ENCODE measurements at regions not wholly inside any gene's neighbourhood (a gene's known extent, or its start where the extent isn't known, plus 50 kb on each side); places are given as distances from the start of the nearest gene placed in this dataset.

GRCh38 chr7:52146871-52147634 is 830.4 kb upstream of the COBL start:
- TF ChIP-seq, protein P1, sequence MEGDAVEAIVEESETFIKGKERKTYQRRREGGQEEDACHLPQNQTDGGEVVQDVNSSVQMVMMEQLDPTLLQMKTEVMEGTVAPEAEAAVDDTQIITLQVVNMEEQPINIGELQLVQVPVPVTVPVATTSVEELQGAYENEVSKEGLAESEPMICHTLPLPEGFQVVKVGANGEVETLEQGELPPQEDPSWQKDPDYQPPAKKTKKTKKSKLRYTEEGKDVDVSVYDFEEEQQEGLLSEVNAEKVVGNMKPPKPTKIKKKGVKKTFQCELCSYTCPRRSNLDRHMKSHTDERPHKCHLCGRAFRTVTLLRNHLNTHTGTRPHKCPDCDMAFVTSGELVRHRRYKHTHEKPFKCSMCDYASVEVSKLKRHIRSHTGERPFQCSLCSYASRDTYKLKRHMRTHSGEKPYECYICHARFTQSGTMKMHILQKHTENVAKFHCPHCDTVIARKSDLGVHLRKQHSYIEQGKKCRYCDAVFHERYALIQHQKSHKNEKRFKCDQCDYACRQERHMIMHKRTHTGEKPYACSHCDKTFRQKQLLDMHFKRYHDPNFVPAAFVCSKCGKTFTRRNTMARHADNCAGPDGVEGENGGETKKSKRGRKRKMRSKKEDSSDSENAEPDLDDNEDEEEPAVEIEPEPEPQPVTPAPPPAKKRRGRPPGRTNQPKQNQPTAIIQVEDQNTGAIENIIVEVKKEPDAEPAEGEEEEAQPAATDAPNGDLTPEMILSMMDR (IDR thresholded peaks at IDR 0.05): no peak
- no peak for DNase-seq
- Histone ChIP-seq H3K4me1 (no peaks in the 10 kb centered on the region), H3K27ac (no peak overlapping the region), H3K36me3 (no peaks in the 10 kb centered on the region), H3K9me3 (no peaks in the 10 kb centered on the region), H3K27me3 (no peaks in the 10 kb centered on the region), H3K4me3 (no peak overlapping the region)
- intact Hi-C loops (cut with DNase I; ENCODE audit: low total_unique reads): no loop called here

DNA sequence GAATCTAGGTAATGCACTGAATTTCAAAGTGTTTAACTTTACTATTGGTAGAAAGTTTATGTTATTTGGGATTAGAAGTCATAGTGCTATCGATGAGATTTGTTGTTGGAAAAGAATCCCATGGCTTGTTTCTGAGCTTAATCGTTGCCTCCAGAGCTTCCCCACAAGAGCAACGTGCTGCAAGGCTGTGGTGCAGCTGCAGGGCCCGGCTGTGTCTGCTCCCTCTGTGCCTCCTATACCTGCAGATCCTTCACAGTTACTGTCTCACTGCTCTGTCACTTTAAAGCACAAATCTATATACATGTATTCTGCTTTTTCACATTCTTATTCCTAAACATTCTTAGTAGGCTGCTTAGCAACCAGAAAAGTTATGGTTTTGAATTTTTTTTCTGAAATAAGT is 826.6 kb upstream of the COBL start:
- no peak for DNase-seq
- Histone ChIP-seq H3K4me3 (no peak overlapping the region), H3K27ac (no peak overlapping the region), H3K4me1 (no peaks in the 10 kb centered on the region), H3K9me3 (no peaks in the 10 kb centered on the region), H3K27me3 (no peaks in the 10 kb centered on the region), H3K36me3 (no peaks in the 10 kb centered on the region)
- intact Hi-C loops (cut with DNase I; ENCODE audit: low total_unique reads): no loop called here
- TF ChIP-seq, protein P1 (IDR thresholded peaks at IDR 0.05): no peak

GRCh38 chr7:52140851-52141250 is 824.2 kb upstream of the COBL start:
- intact Hi-C loops (cut with DNase I; ENCODE audit: low total_unique reads): no loop called here
- TF ChIP-seq, protein P1 (IDR thresholded peaks at IDR 0.05): no peak
- DNase-seq: no peak
- no peaks in the 10 kb centered on the region for H3K9me3 ChIP-seq
- no peaks in the 10 kb centered on the region for H3K36me3 ChIP-seq
- H3K27me3 ChIP-seq: no peaks in the 10 kb centered on the region
- H3K4me1 ChIP-seq: no peaks in the 10 kb centered on the region
- H3K27ac ChIP-seq: no peak overlapping the region
- H3K4me3 ChIP-seq: no peak overlapping the region

DNA sequence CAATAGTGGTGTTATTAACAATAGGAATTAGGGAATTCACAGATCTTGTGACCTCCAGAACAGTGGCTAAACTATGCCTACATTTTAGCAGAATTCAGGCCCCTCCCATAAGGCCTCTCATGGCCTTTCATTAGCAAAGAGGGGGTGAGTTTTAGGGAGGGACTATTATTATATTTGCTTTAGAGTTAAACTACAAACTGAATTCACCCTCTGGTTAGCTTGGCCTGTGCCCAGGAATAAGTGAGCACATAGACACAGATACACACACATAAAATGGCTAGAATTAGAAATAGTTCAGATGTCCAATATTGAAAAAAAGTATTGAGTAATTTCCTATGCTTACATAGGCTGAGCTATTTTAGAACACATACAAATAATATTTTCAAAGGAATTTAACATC is 818.8 kb upstream of the COBL start:
- Histone ChIP-seq H3K9me3 (no peaks in the 10 kb centered on the region), H3K27me3 (no peaks in the 10 kb centered on the region), H3K27ac (no peak overlapping the region), H3K4me3 (no peak overlapping the region), H3K36me3 (no peaks in the 10 kb centered on the region), H3K4me1 (no peaks in the 10 kb centered on the region)
- DNase-seq: no peak
- intact Hi-C loops (cut with DNase I; ENCODE audit: low total_unique reads): no loop called here
- TF ChIP-seq, protein P1 (IDR thresholded peaks at IDR 0.05): no peak

DNA sequence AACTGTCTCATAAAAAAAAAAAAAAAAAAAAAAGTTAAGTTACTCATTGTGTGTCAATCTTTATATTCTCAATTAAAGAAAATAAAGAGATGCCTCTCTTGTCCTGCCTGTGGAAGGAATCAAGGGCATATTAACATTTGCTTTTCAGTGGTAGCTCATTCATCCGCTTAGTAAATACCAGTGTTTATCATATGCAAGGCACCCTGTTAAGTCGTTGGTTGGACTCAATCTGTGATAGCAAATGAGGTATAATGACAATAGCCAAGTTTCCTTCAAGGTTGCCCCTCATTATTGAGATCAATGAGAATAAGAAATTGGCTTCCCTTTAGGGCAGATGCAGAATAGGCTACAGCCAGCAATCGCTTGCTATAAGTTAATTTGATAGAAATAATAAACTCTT is 812.7 kb upstream of the COBL start:
- no peak overlapping the region for H3K4me3 ChIP-seq
- H3K27me3 ChIP-seq: no peaks in the 10 kb centered on the region
- H3K27ac ChIP-seq: no peak overlapping the region
- H3K36me3 ChIP-seq: no peaks in the 10 kb centered on the region
- TF ChIP-seq, protein P1 (IDR thresholded peaks at IDR 0.05): no peak
- intact Hi-C loops (cut with DNase I; ENCODE audit: low total_unique reads): no loop called here
- no peaks in the 10 kb centered on the region for H3K9me3 ChIP-seq
- H3K4me1 ChIP-seq: no peaks in the 10 kb centered on the region
- DNase-seq: no peak

Data from tibial artery (tissue), 4 donors.